Upper lobe of left lung (tissue), 4 donors: ENCODE measurements at regions not wholly inside any gene's neighbourhood (a gene's known extent, or its start where the extent isn't known, plus 50 kb on each side); places are given as distances from the start of the nearest gene placed in this dataset.

Source experiments
- CTCF ChIP-seq, 6 experiments: fragments of 450-650 bp in 4 of 6; fragments of 200-600 bp in 2 of 6; sonication (generic) in 2 of 6; IDR thresholded peaks; one replicate each; pipeline ENCODE4 v1.5.1; 2016 to 2019; ENCODE audit warnings: antibody characterized with exemption in 6 of 6
- POLR2A ChIP-seq, 4 donors: fragments of 450-650 bp; IDR thresholded peaks; one replicate each; pipeline ENCODE4 v1.5.1; 2016 to 2017; ENCODE audit warnings: antibody characterized with exemption in 4 of 4, mild to moderate bottlenecking in 2 of 4

DNA sequence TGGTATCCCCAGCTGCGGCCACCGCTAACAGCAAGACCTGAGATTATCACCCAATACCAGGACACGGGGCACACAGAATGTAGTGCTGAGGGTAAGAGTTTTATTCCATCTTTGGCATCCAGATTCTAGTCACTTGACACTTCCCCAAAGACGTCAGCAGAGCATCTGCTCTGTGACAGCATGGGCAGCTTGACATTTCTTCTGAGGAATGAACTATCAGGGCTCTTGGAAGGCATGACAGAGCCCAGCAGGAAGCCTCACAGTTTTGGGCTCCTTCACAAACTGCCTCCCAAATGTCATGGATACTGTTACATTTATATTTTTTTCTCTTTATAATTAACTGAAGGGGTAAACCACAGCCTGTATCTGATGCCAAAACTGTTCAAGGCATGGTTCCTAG, 1010.7 kb downstream of the TDRD15 start:
- no peak for TF ChIP-seq CTCF (IDR thresholded peaks at IDR 0.05)
- TF ChIP-seq POLR2A (IDR thresholded peaks at IDR 0.05), result no peak
